H1 (cell line): ENCODE measurements at regions not wholly inside any gene's neighbourhood (a gene's known extent, or its start where the extent isn't known, plus 50 kb on each side); places are given as distances from the start of the nearest gene placed in this dataset.
A peak's percentile ranks its signal among the peaks of the same experiment; 100 is the strongest.

Experiments used
- CTCF ChIA-PET: fragments of 300-600 bp; sonication (Branson Sonifier 250); formaldehyde crosslinking; loops from one replicate; lab custom pipeline; 2021; ENCODE audit not compliant: partially characterized antibody; lab: Charles Lee
- POLR2A ChIA-PET: fragments of 300-600 bp; sonication (Branson Sonifier 250); formaldehyde crosslinking; loops from one replicate; lab custom pipeline; 2021; ENCODE audit warnings: inconsistent platforms; ENCODE audit not compliant: partially characterized antibody; lab: Charles Lee
- DNase-seq, 2 experiments: peaks; one replicate each; pipeline versions ENCODE4 v3.0.0 to v3.0.0-alpha.2; 2010 to 2022; ENCODE audit warnings: low spot score in 2 of 2, low read depth in 1 of 2, mixed read lengths in 1 of 2
- FAIRE-seq: peaks from 2 replicates; lab custom pipeline; 2011; peaks lifted over from hg19 to GRCh38; lab: Jason Lieb, UNC
- H2AFZ ChIP-seq: 2 replicates; pipeline ENCODE4 v1.8.1; 2012; ENCODE audit warnings: low read length, inconsistent platforms
- H2AK5ac ChIP-seq: 2 replicates; pipeline ENCODE4 v1.6.1; 2013; ENCODE audit warnings: low read depth, low read length
- H2BK120ac ChIP-seq: replicated peaks from 2 replicates; pipeline ENCODE3; 2013; ENCODE audit warnings: low read depth, low read length, inconsistent platforms
- H2BK12ac ChIP-seq: 2 replicates; pipeline ENCODE4 v1.6.1; 2013; ENCODE audit warnings: low read depth, low read length
- H2BK15ac ChIP-seq: 2 replicates; pipeline ENCODE4 v1.6.1; 2013; ENCODE audit warnings: low read length
- H2BK20ac ChIP-seq: 2 replicates; pipeline ENCODE4 v1.6.1; 2013; ENCODE audit warnings: low read length
- H2BK5ac ChIP-seq: 2 replicates; pipeline ENCODE4 v1.6.1; 2013; ENCODE audit warnings: low read depth, low read length
- H3K14ac ChIP-seq: 2 replicates; pipeline ENCODE4 v1.6.1; 2013; ENCODE audit warnings: inconsistent platforms; ENCODE audit not compliant: insufficient read length
- H3K18ac ChIP-seq: 2 replicates; pipeline ENCODE4 v1.6.1; 2013; ENCODE audit warnings: low read length; ENCODE audit errors: extremely low read depth
- H3K23ac ChIP-seq: 2 replicates; pipeline ENCODE4 v1.6.1; 2013; ENCODE audit warnings: inconsistent platforms; ENCODE audit not compliant: insufficient read length
- H3K23me2 ChIP-seq: 2 replicates; pipeline ENCODE4 v1.6.1; 2013; ENCODE audit warnings: low read depth, low read length
- H3K27ac ChIP-seq: 2 replicates; pipeline ENCODE4 v1.6.1; 2011; ENCODE audit warnings: low read depth, low read length, inconsistent platforms
- H3K27me3 ChIP-seq, 4 experiments: replicated peaks in 1 of 4; 1 replicate in 1 of 4; 2 replicates in 3 of 4; pipeline versions ENCODE4 v1.6.1 to v1.8.1; 2011 to 2013; ENCODE audit warnings: low read length in 3 of 4, mild to moderate bottlenecking in 3 of 4, inconsistent platforms in 2 of 4, mixed read lengths in 2 of 4, moderate library complexity in 1 of 4; ENCODE audit not compliant: control insufficient read depth in 3 of 4, insufficient read depth in 3 of 4; ENCODE audit errors: extremely low read depth in 1 of 4
- H3K36me3 ChIP-seq, 4 experiments: 2 replicates each; pipeline versions ENCODE4 v1.6.1 to v1.8.1; 2011 to 2013; ENCODE audit warnings: mild to moderate bottlenecking in 4 of 4, low read length in 3 of 4, moderate library complexity in 2 of 4, control low read depth in 1 of 4, inconsistent platforms in 1 of 4; ENCODE audit not compliant: insufficient read depth in 4 of 4, control insufficient read depth in 2 of 4
- H3K4ac ChIP-seq: replicated peaks from 2 replicates; pipeline ENCODE3; 2013; ENCODE audit warnings: low read length, low read depth, mixed read lengths, inconsistent platforms; ENCODE audit not compliant: insufficient read length
- H3K4me1 ChIP-seq, 4 experiments: replicated peaks in 1 of 4; 1 replicate in 1 of 4; 2 replicates in 3 of 4; pipeline versions ENCODE4 v1.6.1 to v1.8.1; 2011 to 2013; ENCODE audit warnings: low read length in 3 of 4, inconsistent platforms in 2 of 4, mixed read lengths in 1 of 4; ENCODE audit not compliant: insufficient read depth in 4 of 4, control insufficient read depth in 3 of 4
- H3K4me2 ChIP-seq, 2 experiments: 2 replicates each; pipeline versions ENCODE4 v1.6.1 to v1.8.1; 2011 to 2013; ENCODE audit warnings: low read depth in 2 of 2, low read length in 2 of 2, control low read depth in 1 of 2, inconsistent platforms in 1 of 2, mild to moderate bottlenecking in 1 of 2; ENCODE audit not compliant: insufficient read depth in 1 of 2
- H3K4me3 ChIP-seq, 4 experiments: fragments of 200-600, 300-600 bp in 1 of 4; sonication (generic), shearing (Covaris generic), sonication (Bioruptor Twin) in 1 of 4; 2 replicates each; pipeline versions ENCODE4 v1.5.1 to v1.8.1; 2011 to 2016; ENCODE audit warnings: low read length in 4 of 4, low read depth in 3 of 4, control low read depth in 2 of 4, inconsistent platforms in 2 of 4, mild to moderate bottlenecking in 2 of 4, mixed read lengths in 1 of 4, moderate library complexity in 1 of 4; ENCODE audit not compliant: insufficient read depth in 2 of 4; ENCODE audit errors: extremely low read depth in 1 of 4
- H3K56ac ChIP-seq: replicated peaks from 2 replicates; pipeline ENCODE3; 2013; ENCODE audit warnings: low read depth, mild to moderate bottlenecking, mixed read lengths, low read length, inconsistent platforms; ENCODE audit not compliant: insufficient read length
- H3K79me1 ChIP-seq: 2 replicates; pipeline ENCODE4 v1.6.1; 2013; ENCODE audit warnings: low read depth, low read length, control low read depth
- H3K79me2 ChIP-seq, 2 experiments: 2 replicates each; pipeline versions ENCODE4 v1.6.1 to v1.8.1; 2012 to 2013; ENCODE audit warnings: low read length in 2 of 2, mild to moderate bottlenecking in 2 of 2, inconsistent platforms in 1 of 2; ENCODE audit not compliant: insufficient read depth in 2 of 2, control insufficient read depth in 1 of 2
- H3K9ac ChIP-seq, 4 experiments: replicated peaks in 1 of 4; 1 replicate in 1 of 4; 2 replicates in 3 of 4; pipeline versions ENCODE4 v1.6.1 to v1.8.1; 2011 to 2013; ENCODE audit warnings: low read depth in 3 of 4, low read length in 3 of 4, control low read depth in 2 of 4, mild to moderate bottlenecking in 2 of 4, moderate library complexity in 2 of 4, inconsistent platforms in 1 of 4; ENCODE audit errors: extremely low read depth in 1 of 4
- H3K9me3 ChIP-seq, 2 experiments: 2 replicates each; pipeline versions ENCODE4 v1.6.1 to v1.8.1; 2012 to 2013; ENCODE audit warnings: mild to moderate bottlenecking in 2 of 2, moderate library complexity in 2 of 2, control low read depth in 1 of 2, inconsistent platforms in 1 of 2, low read depth in 1 of 2, low read length in 1 of 2, mixed read lengths in 1 of 2; ENCODE audit not compliant: insufficient read depth in 2 of 2
- H4K20me1 ChIP-seq, 2 experiments: replicated peaks in 1 of 2; 2 replicates each; pipeline versions ENCODE3 to v1.8.1; 2011 to 2013; ENCODE audit warnings: inconsistent platforms in 2 of 2, low read length in 2 of 2, mild to moderate bottlenecking in 1 of 2; ENCODE audit not compliant: insufficient read depth in 2 of 2, control insufficient read depth in 1 of 2
- H4K5ac ChIP-seq: 2 replicates; pipeline ENCODE4 v1.6.1; 2013; ENCODE audit warnings: low read length, low read depth, mixed read lengths, inconsistent platforms; ENCODE audit not compliant: insufficient read length
- H4K8ac ChIP-seq: 2 replicates; pipeline ENCODE4 v1.8.0; 2013; ENCODE audit warnings: mild to moderate bottlenecking, moderate library complexity, low read length, inconsistent platforms; ENCODE audit not compliant: insufficient read depth; ENCODE audit errors: extremely low read depth
- H4K91ac ChIP-seq: replicated peaks from 2 replicates; pipeline ENCODE3; 2013; ENCODE audit warnings: low read length, mixed read lengths, inconsistent platforms; ENCODE audit not compliant: insufficient read length
- BCL11A ChIP-seq, 2 experiments: IDR thresholded peaks; one replicate each; pipeline ENCODE4 v1.6.1; 2011; ENCODE audit warnings: low read depth in 2 of 2, low read length in 2 of 2, mild to moderate bottlenecking in 2 of 2
- EZH2 ChIP-seq: fragments of 200-600 bp; sonication (generic); IDR thresholded peaks from 2 replicates; pipeline ENCODE4 v1.7.1; 2012; ENCODE audit warnings: low read depth, mild to moderate bottlenecking, moderate library complexity, low read length, inconsistent platforms; ENCODE audit not compliant: severe bottlenecking
- FOSL1 ChIP-seq: IDR thresholded peaks from 2 replicates; pipeline ENCODE4 v1.6.1; 2011; ENCODE audit warnings: mild to moderate bottlenecking, low read depth, low read length, moderate library complexity; ENCODE audit not compliant: insufficient read depth
- GTF2F1 ChIP-seq: IDR thresholded peaks from 2 replicates; pipeline ENCODE4 v1.6.1; 2012; ENCODE audit warnings: low read depth, low read length, improper control_type of control experiment, borderline replicate concordance
- NANOG ChIP-seq: IDR thresholded peaks from 2 replicates; pipeline ENCODE4 v1.6.1; 2011; ENCODE audit warnings: low read length, low read depth, mild to moderate bottlenecking, inconsistent platforms; ENCODE audit not compliant: insufficient read depth, poor library complexity, severe bottlenecking
- PHF8 ChIP-seq: fragments of 200-600 bp; sonication (generic); conservative IDR thresholded peaks from 2 replicates; pipeline ENCODE4 v1.7.1; 2012; ENCODE audit warnings: low read depth, mild to moderate bottlenecking, inconsistent platforms, low read length, moderate library complexity
- POLR2AphosphoS5 ChIP-seq: IDR thresholded peaks from 2 replicates; pipeline ENCODE4 v1.6.1; 2011; ENCODE audit warnings: low read depth, low read length
- RNF2 ChIP-seq: fragments of 200-900, 300-1000 bp; sonication (generic); IDR thresholded peaks from 2 replicates; pipeline ENCODE4 v1.7.1; 2016; ENCODE audit warnings: borderline replicate concordance, low read depth, mild to moderate bottlenecking, antibody characterized with exemption, low read length; ENCODE audit not compliant: poor library complexity, severe bottlenecking; ENCODE audit errors: missing control alignments
- RXRA ChIP-seq: IDR thresholded peaks from 2 replicates; pipeline ENCODE4 v1.6.1; 2011; ENCODE audit warnings: low read depth, mild to moderate bottlenecking, low read length, moderate library complexity; ENCODE audit not compliant: insufficient read depth
- SIN3A ChIP-seq, 2 experiments: IDR thresholded peaks in 1 of 2; conservative IDR thresholded peaks in 1 of 2; 2 replicates each; pipeline ENCODE4 v1.6.1; 2011 to 2012; ENCODE audit warnings: low read length in 2 of 2, improper control_type of control experiment in 1 of 2, low read depth in 1 of 2, mild to moderate bottlenecking in 1 of 2
- SRF ChIP-seq: IDR thresholded peaks from 2 replicates; pipeline ENCODE4 v1.6.1; 2011; ENCODE audit warnings: mild to moderate bottlenecking, low read depth, low read length, moderate library complexity
- SUZ12 ChIP-seq: fragments of 200-600 bp; sonication (generic); IDR thresholded peaks from 2 replicates; pipeline ENCODE4 v1.6.1; 2012; ENCODE audit warnings: mild to moderate bottlenecking, inconsistent platforms, low read length, moderate library complexity, mixed read lengths
- ZNF274 ChIP-seq: IDR thresholded peaks from 2 replicates; pipeline ENCODE4 v1.7.0; 2012; ENCODE audit warnings: low read length, borderline replicate concordance; ENCODE audit errors: extremely low read depth
- WGBS, 2 experiments: shearing (Covaris generic) in 1 of 2; methylation state at CpG; one replicate each; pipeline versions ENCODE4 v1.1.6 to v1.1.7; 2013 to 2015; ENCODE audit warnings: low lambda C conversion rate in 2 of 2, mixed read lengths in 2 of 2, inconsistent platforms in 1 of 2, low coverage in 1 of 2, missing lambda C conversion rate in 1 of 2; ENCODE audit not compliant: insufficient replicate concordance in 2 of 2, insufficient coverage in 1 of 2, insufficient read length in 1 of 2; ENCODE audit errors: extremely low coverage in 1 of 2, missing lambda C conversion rate in 1 of 2; 5-methylcytosine and 5-hydroxymethylcytosine counted together

GRCh38 chr5:162282191-162282590 is 214.6 kb downstream of the GABRG2 start:
- 82% methylated on average over 1 of the region's 1 CpG; no CpG with 5 or more reads in 1 of the 2 experiments for WGBS, 2 experiments
- Histone ChIP-seq H2BK12ac (no peak overlapping the region), H2BK20ac (no peak overlapping the region), H3K23me2 (no peaks in the 10 kb centered on the region), H3K27me3 (no peaks in the 10 kb centered on the region), H3K23ac (no peak overlapping the region), H4K20me1 (no peaks in the 10 kb centered on the region), H3K14ac (no peak overlapping the region), H3K4me3 (no peak overlapping the region), H3K79me1 (no peaks in the 10 kb centered on the region), H2BK120ac (no peak overlapping the region), H2AK5ac (no peak overlapping the region), H2AFZ (peak overlapping the region; percentile 29; the same call in 1 of the 2 replicates), H3K36me3 (no peaks in the 10 kb centered on the region), H3K4ac (no peak overlapping the region), H4K91ac (no peak overlapping the region), H3K79me2 (no peaks in the 10 kb centered on the region), H4K5ac (no peak overlapping the region), H3K4me1 (no peaks in the 10 kb centered on the region; a peak in 1 of 7 replicates), H3K18ac (no peak overlapping the region), H2BK15ac (no peak overlapping the region), H2BK5ac (no peak overlapping the region), H4K8ac (no peak overlapping the region), H3K27ac (no peak overlapping the region), H3K9ac (no peak overlapping the region), H3K4me2 (no peak overlapping the region), H3K56ac (no peak overlapping the region), H3K9me3 (no peaks in the 10 kb centered on the region)
- FAIRE-seq (no peak), DNase-seq (no peak)
- CTCF ChIA-PET, result interaction anchor here (1.1 to 1.8 kb wide), 2 partner anchors 27 to 34 kb away, joined by 3 to 6 read pairs; no protein-coding TSS in a partner anchor
- POLR2A ChIA-PET, result no interaction called here
- TF ChIP-seq SRF, result no peak
- TF ChIP-seq GTF2F1, result no peak
- no peak for TF ChIP-seq BCL11A (IDR thresholded peaks at IDR 0.05; ENCODE audit: low read depth in 2 of 2, low read length in 2 of 2)
- no peak for TF ChIP-seq POLR2AphosphoS5
- TF ChIP-seq RXRA, result no peak
- TF ChIP-seq NANOG, result no peak
- no peak for TF ChIP-seq SIN3A (conservative IDR thresholded peaks at IDR 0.05 in 1 of 2, IDR thresholded peaks at IDR 0.05 in 1 of 2; ENCODE audit: low read depth in 1 of 2, low read length in 2 of 2)
- no peak for TF ChIP-seq EZH2
- no peak for TF ChIP-seq PHF8
- no peak for TF ChIP-seq ZNF274
- TF ChIP-seq FOSL1, result no peak
- no peak for TF ChIP-seq SUZ12
- no peak for TF ChIP-seq RNF2
